IMR-90 (cell line): ENCODE measurements at regions not wholly inside any gene's neighbourhood (a gene's known extent, or its start where the extent isn't known, plus 50 kb on each side); places are given as distances from the start of the nearest gene placed in this dataset.

Experiments
- ATAC-seq: fragments of 200-7000 bp; cut with Tn5 transposase; 2 replicates; pipeline ENCODE4 v1.9.1; 2020; ENCODE audit warnings: low read depth, mild to moderate bottlenecking, moderate library complexity
- BruUV-seq: library from RNA; stranded (reverse); fragments of 400-500 nt; replicated peaks from 2 replicates; lab custom pipeline; 2021; lab: Mats Ljungman, UMichigan
- CTCF ChIA-PET: fragments of 300-600 bp; formaldehyde crosslinking; extraction: SDS; loops from one replicate; lab custom pipeline; 2021; ENCODE audit warnings: antibody characterized with exemption; lab: Yijun Ruan, JAX
- POLR2A ChIA-PET: fragments of 300-600 bp; sonication (Branson Sonifier 250); formaldehyde crosslinking; loops from one replicate; lab custom pipeline; 2022; ENCODE audit warnings: antibody characterized with exemption; ENCODE audit not compliant: unreplicated experiment; lab: Charles Lee
- DNase-seq: peaks from one replicate; pipeline ENCODE4 v3.0.0; 2013
- H2AFZ ChIP-seq: replicated peaks from 2 replicates; pipeline ENCODE3; 2013; ENCODE audit warnings: low read length, mild to moderate bottlenecking; ENCODE audit not compliant: poor library complexity
- H2AK5ac ChIP-seq: 2 replicates; pipeline ENCODE4 v1.6.1; 2013; ENCODE audit warnings: low read depth, low read length, inconsistent platforms
- H2AK9ac ChIP-seq: replicated peaks from 2 replicates; pipeline ENCODE3; 2013; ENCODE audit warnings: mild to moderate bottlenecking, low read depth, low read length, moderate library complexity; ENCODE audit not compliant: poor library complexity
- H2BK120ac ChIP-seq: 2 replicates; pipeline ENCODE4 v1.6.1; 2013; ENCODE audit warnings: low read depth, low read length, inconsistent platforms
- H2BK15ac ChIP-seq: 3 replicates; pipeline ENCODE4 v1.6.1; 2013; ENCODE audit warnings: low read depth, low read length, inconsistent platforms
- H2BK20ac ChIP-seq: 2 replicates; pipeline ENCODE4 v1.6.1; 2013; ENCODE audit warnings: low read depth, mild to moderate bottlenecking, inconsistent platforms, low read length, moderate library complexity
- H2BK5ac ChIP-seq: 2 replicates; pipeline ENCODE4 v1.6.1; 2013; ENCODE audit warnings: mild to moderate bottlenecking, low read depth, low read length, inconsistent platforms; ENCODE audit not compliant: poor library complexity, severe bottlenecking
- H3K14ac ChIP-seq: replicated peaks from 2 replicates; pipeline ENCODE4 v1.6.1; 2013; ENCODE audit warnings: low read depth, low read length, inconsistent platforms
- H3K18ac ChIP-seq: 2 replicates; pipeline ENCODE4 v1.6.1; 2013; ENCODE audit warnings: low read depth, low read length, control low read depth
- H3K23ac ChIP-seq: 2 replicates; pipeline ENCODE4 v1.6.1; 2013; ENCODE audit warnings: low read depth, low read length, inconsistent platforms
- H3K27ac ChIP-seq: 2 replicates; pipeline ENCODE4 v1.5.1; 2013; ENCODE audit warnings: mild to moderate bottlenecking, control low read depth, low read length; ENCODE audit not compliant: insufficient read depth
- H3K27me3 ChIP-seq: 2 replicates; pipeline ENCODE4 v1.6.1; 2013; ENCODE audit warnings: low read length; ENCODE audit not compliant: control insufficient read depth, insufficient read depth
- H3K36me3 ChIP-seq: 2 replicates; pipeline ENCODE4 v1.6.1; 2013; ENCODE audit warnings: low read length, mixed read lengths; ENCODE audit not compliant: control insufficient read depth, insufficient read depth
- H3K4ac ChIP-seq: 2 replicates; pipeline ENCODE4 v1.6.1; 2013; ENCODE audit warnings: low read depth, low read length, inconsistent platforms
- H3K4me1 ChIP-seq: 2 replicates; pipeline ENCODE4 v1.6.1; 2013; ENCODE audit warnings: low read length, mixed read lengths; ENCODE audit not compliant: control insufficient read depth, insufficient read depth
- H3K4me2 ChIP-seq: 2 replicates; pipeline ENCODE4 v1.6.1; 2013; ENCODE audit warnings: low read depth, mild to moderate bottlenecking, control low read depth, low read length, moderate library complexity
- H3K4me3 ChIP-seq: 2 replicates; pipeline ENCODE4 v1.5.1; 2013; ENCODE audit warnings: low read depth, mild to moderate bottlenecking, control low read depth, low read length, moderate library complexity; ENCODE audit not compliant: insufficient read depth
- H3K56ac ChIP-seq: 2 replicates; pipeline ENCODE4 v1.6.1; 2013; ENCODE audit warnings: low read length, inconsistent platforms; ENCODE audit not compliant: insufficient read depth; ENCODE audit errors: extremely low read depth
- H3K79me1 ChIP-seq, 2 experiments: 2 replicates each; pipeline ENCODE4 v1.6.1; 2013; ENCODE audit warnings: low read length in 2 of 2, inconsistent platforms in 1 of 2, low read depth in 1 of 2
- H3K9ac ChIP-seq: 2 replicates; pipeline ENCODE4 v1.6.1; 2013; ENCODE audit warnings: low read depth, low read length, control low read depth
- H3K9me1 ChIP-seq: 2 replicates; pipeline ENCODE4 v1.6.1; 2013; ENCODE audit warnings: low read length, inconsistent platforms; ENCODE audit not compliant: insufficient read depth
- H3K9me3 ChIP-seq: 2 replicates; pipeline ENCODE4 v1.6.1; 2013; ENCODE audit warnings: low read length; ENCODE audit not compliant: control insufficient read depth, insufficient read depth
- H4K20me1 ChIP-seq: 2 replicates; pipeline ENCODE4 v1.6.1; 2013; ENCODE audit warnings: low read length, inconsistent platforms; ENCODE audit not compliant: insufficient read depth
- H4K5ac ChIP-seq: 2 replicates; pipeline ENCODE4 v1.6.1; 2013; ENCODE audit warnings: mild to moderate bottlenecking, low read depth, low read length, control low read depth
- H4K8ac ChIP-seq, 2 experiments: 2 replicates each; pipeline ENCODE4 v1.6.1; 2013; ENCODE audit warnings: low read depth in 2 of 2, low read length in 2 of 2, control low read depth in 1 of 2, inconsistent platforms in 1 of 2
- H4K91ac ChIP-seq: 2 replicates; pipeline ENCODE4 v1.6.1; 2013; ENCODE audit warnings: low read depth, low read length, inconsistent platforms; ENCODE audit not compliant: insufficient read depth
- CEBPB ChIP-seq: IDR thresholded peaks from 2 replicates; pipeline ENCODE4 v1.6.1; 2012; ENCODE audit warnings: low read depth, low read length, improper control_type of control experiment
- FOS ChIP-seq: fragments of 150-350 bp; IDR thresholded peaks from 2 replicates; pipeline ENCODE4 v1.6.1; 2016; ENCODE audit warnings: low read depth, low read length
- NFE2L2 ChIP-seq: fragments of 150-350 bp; IDR thresholded peaks from 2 replicates; pipeline ENCODE4 v1.6.1; 2016; ENCODE audit warnings: low read depth, mild to moderate bottlenecking, low read length
- RFX5 ChIP-seq: IDR thresholded peaks from 2 replicates; pipeline ENCODE4 v1.8.0; 2012; ENCODE audit warnings: low read depth, mild to moderate bottlenecking, low read length, moderate library complexity
- WGBS, 2 experiments: methylation state at CpG; one replicate each; pipeline versions ENCODE4 v1.1.5 to v1.1.7; 2013; ENCODE audit warnings: missing lambda C conversion rate in 2 of 2; ENCODE audit not compliant: insufficient read length in 1 of 2; ENCODE audit errors: extremely low coverage in 2 of 2; 5-methylcytosine and 5-hydroxymethylcytosine counted together
- dilution Hi-C: fragments of 300-500 bp; cut with HindIII; formaldehyde crosslinking; loops from one replicate; pipeline ENCODE4 v1.14.3; 2018; ENCODE audit warnings: low sequenced_read_pairs; ENCODE audit not compliant: unreplicated experiment
- in situ Hi-C: fragments of 300-500 bp; cut with MboI; formaldehyde crosslinking; loops from 3 replicates; pipeline ENCODE4 v1.14.3; 2019; ENCODE audit warnings: low sequenced_read_pairs, inconsistent platforms, mixed read lengths
- intact Hi-C: fragments of 100-400 bp; cut with micrococcal nuclease; formaldehyde crosslinking; loops from 2 replicates; pipeline ENCODE4 v1.10.0; 2022
- TF ChIP-seq, protein P1 (sequence below): fragments of 150-350 bp; IDR thresholded peaks from 2 replicates; pipeline ENCODE4 v1.6.1; 2016; ENCODE audit warnings: low read depth, mild to moderate bottlenecking, low read length, moderate library complexity, borderline replicate concordance

DNA sequence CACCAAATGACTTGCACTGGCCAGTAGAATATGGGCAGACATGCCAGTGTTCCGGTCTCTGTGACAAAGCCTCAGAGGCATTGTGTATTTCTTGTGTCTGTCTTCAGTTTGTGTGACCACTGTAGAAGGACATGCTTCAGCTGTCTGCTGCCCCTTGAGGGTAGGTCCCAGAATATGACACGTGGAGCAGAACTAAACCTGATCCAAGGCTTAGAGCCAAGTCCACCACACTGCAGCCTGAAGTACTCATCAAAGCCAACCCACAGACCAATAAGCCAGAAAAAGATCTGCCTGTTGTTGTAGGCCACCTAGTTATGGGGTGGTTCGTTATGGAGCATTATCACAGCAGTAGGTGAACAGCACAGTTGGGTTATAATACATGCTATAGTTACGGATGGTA, 468.9 kb downstream of the PSAT1 start:
- H2BK20ac ChIP-seq: no peak overlapping the region
- no peaks in the 10 kb centered on the region for H3K79me1 ChIP-seq
- no peak overlapping the region for H2BK15ac ChIP-seq
- no peaks in the 10 kb centered on the region for H3K9me1 ChIP-seq
- no peak overlapping the region for H2AFZ ChIP-seq
- H2BK120ac ChIP-seq: no peak overlapping the region
- no peaks in the 10 kb centered on the region for H3K4me1 ChIP-seq
- no peak overlapping the region for H4K8ac ChIP-seq
- ChIA-PET POLR2A (no interaction called here), CTCF (no interaction called here)
- no peak overlapping the region for H3K4me3 ChIP-seq
- no peak overlapping the region for H3K18ac ChIP-seq
- no peak overlapping the region for H3K27ac ChIP-seq
- no peak overlapping the region for H2AK9ac ChIP-seq
- no peak overlapping the region for H3K14ac ChIP-seq
- BruUV-seq: no TSS peak
- DNase-seq: no peak
- dilution Hi-C loops (no loop called here), in situ Hi-C loops (no loop called here), intact Hi-C loops (no loop called here)
- no peaks in the 10 kb centered on the region for H3K9me3 ChIP-seq
- H3K4ac ChIP-seq: no peak overlapping the region
- H2BK5ac ChIP-seq: no peak overlapping the region
- TF ChIP-seq FOS (no peak), RFX5 (no peak), NFE2L2 (no peak), CEBPB (no peak)
- TF ChIP-seq, protein P1, sequence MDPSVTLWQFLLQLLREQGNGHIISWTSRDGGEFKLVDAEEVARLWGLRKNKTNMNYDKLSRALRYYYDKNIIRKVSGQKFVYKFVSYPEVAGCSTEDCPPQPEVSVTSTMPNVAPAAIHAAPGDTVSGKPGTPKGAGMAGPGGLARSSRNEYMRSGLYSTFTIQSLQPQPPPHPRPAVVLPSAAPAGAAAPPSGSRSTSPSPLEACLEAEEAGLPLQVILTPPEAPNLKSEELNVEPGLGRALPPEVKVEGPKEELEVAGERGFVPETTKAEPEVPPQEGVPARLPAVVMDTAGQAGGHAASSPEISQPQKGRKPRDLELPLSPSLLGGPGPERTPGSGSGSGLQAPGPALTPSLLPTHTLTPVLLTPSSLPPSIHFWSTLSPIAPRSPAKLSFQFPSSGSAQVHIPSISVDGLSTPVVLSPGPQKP: no peak
- WGBS, 2 experiments: 100% methylated on average over 1 of the region's 4 CpGs; no CpG with 5 or more reads in 1 of the 2 experiments
- H4K20me1 ChIP-seq: no peaks in the 10 kb centered on the region
- H3K23ac ChIP-seq: no peak overlapping the region
- no peak overlapping the region for H3K4me2 ChIP-seq
- H4K91ac ChIP-seq: no peak overlapping the region
- H3K27me3 ChIP-seq: no peaks in the 10 kb centered on the region
- H3K9ac ChIP-seq: no peak overlapping the region
- H3K56ac ChIP-seq: no peak overlapping the region
- no peaks in the 10 kb centered on the region for H3K36me3 ChIP-seq
- no peak overlapping the region for H2AK5ac ChIP-seq
- no peak overlapping the region for H4K5ac ChIP-seq
- ATAC-seq: no peak
